Chondrocyte (in vitro differentiated cells): ENCODE measurements at regions not wholly inside any gene's neighbourhood (a gene's known extent, or its start where the extent isn't known, plus 50 kb on each side); places are given as distances from the start of the nearest gene placed in this dataset.
A peak's percentile ranks its signal among the peaks of the same experiment; 100 is the strongest.
"Not testable (repeated sequence)": the region's sequence is repeated elsewhere in the genome, so short reads cannot be mapped to it uniquely, and the experiment has no call there.

Experiments
- DNase-seq: peaks from one replicate; pipeline ENCODE4 v3.0.0; 2021; ENCODE audit warnings: mixed read lengths, low spot score
- H3K27ac Mint-ChIP-seq: one replicate; pipeline ENCODE4 v1.8.0; 2021; ENCODE audit warnings: mild to moderate bottlenecking, moderate library complexity, mixed read lengths; ENCODE audit not compliant: unreplicated experiment
- H3K27me3 Mint-ChIP-seq: 2 replicates; pipeline ENCODE4 v1.8.0; 2021; ENCODE audit warnings: low read depth, mixed read lengths
- H3K36me3 Mint-ChIP-seq: 2 replicates; pipeline ENCODE4 v1.8.0; 2021; ENCODE audit warnings: low read depth, mixed read lengths
- H3K4me1 Mint-ChIP-seq: 2 replicates; pipeline ENCODE4 v1.8.0; 2021; ENCODE audit warnings: low read depth, mild to moderate bottlenecking, mixed read lengths
- H3K4me3 Mint-ChIP-seq: one replicate; pipeline ENCODE4 v1.8.0; 2021; ENCODE audit warnings: mild to moderate bottlenecking, moderate library complexity, mixed read lengths; ENCODE audit not compliant: unreplicated experiment
- H3K9me3 Mint-ChIP-seq: 2 replicates; pipeline ENCODE4 v1.8.0; 2021; ENCODE audit warnings: low read depth, mixed read lengths
- TF ChIP-seq, protein P1 (sequence below): fragments of 200-600 bp; sonication (generic); IDR thresholded peaks from 2 replicates; pipeline ENCODE4 v1.5.0; 2021; ENCODE audit warnings: antibody characterized with exemption, mild to moderate bottlenecking, moderate library complexity

DNA sequence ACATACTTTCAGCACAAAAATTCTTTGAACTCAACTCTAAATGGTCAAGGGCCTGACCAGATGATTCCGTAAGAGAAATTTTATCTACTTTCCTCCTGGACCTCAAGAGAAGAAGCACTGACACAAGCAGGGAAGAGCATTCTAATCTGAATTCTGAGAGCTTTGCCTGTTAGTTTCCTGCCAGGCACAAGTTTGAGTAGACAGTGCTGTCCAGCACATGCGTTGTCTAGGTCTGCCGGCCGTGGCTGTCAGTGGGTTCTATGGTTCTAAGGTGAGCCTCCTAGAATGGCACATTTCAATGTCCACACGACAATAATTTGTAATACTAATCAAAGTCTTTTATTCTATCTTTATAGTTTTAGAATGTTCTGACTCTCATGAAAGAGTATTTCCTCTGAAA lies 91.9 kb downstream of the RFPL4B start:
- peaks cover 43% of the 10 kb centered on the region for H3K4me1 Mint-ChIP-seq
- no peaks in the 10 kb centered on the region for H3K36me3 Mint-ChIP-seq
- peak overlapping the region; percentile 40 for H3K4me3 Mint-ChIP-seq
- DNase-seq = no peak
- H3K27ac Mint-ChIP-seq = peak overlapping the region; percentile 55
- TF ChIP-seq, protein P1, sequence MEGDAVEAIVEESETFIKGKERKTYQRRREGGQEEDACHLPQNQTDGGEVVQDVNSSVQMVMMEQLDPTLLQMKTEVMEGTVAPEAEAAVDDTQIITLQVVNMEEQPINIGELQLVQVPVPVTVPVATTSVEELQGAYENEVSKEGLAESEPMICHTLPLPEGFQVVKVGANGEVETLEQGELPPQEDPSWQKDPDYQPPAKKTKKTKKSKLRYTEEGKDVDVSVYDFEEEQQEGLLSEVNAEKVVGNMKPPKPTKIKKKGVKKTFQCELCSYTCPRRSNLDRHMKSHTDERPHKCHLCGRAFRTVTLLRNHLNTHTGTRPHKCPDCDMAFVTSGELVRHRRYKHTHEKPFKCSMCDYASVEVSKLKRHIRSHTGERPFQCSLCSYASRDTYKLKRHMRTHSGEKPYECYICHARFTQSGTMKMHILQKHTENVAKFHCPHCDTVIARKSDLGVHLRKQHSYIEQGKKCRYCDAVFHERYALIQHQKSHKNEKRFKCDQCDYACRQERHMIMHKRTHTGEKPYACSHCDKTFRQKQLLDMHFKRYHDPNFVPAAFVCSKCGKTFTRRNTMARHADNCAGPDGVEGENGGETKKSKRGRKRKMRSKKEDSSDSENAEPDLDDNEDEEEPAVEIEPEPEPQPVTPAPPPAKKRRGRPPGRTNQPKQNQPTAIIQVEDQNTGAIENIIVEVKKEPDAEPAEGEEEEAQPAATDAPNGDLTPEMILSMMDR = no peak
- no peaks in the 10 kb centered on the region for H3K9me3 Mint-ChIP-seq
- H3K27me3 Mint-ChIP-seq = no peaks in the 10 kb centered on the region

DNA sequence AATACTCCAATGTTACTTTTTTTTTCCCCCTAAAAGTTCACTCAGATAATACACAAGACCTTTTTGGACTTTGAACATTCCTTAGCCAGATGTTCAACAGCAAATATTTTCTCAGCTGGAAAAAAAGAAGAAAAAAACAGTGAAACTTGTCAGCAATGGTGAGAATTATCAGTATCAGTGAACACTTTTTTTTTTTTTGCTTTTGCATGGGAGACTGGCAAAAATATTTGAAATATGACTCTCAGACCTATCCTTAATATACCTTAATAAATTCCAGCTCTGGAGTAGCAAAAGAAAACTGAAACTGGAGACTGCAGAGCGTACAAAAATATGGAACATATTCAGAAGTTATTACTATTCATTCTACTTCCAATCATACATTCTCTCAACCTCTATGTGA lies 92.3 kb downstream of the RFPL4B start:
- Mint-ChIP-seq H3K9me3 (no peaks in the 10 kb centered on the region), H3K27ac (peak overlapping the region; percentile 55), H3K36me3 (no peaks in the 10 kb centered on the region), H3K4me3 (peak overlapping the region; percentile 40), H3K27me3 (no peaks in the 10 kb centered on the region), H3K4me1 (peaks cover 43% of the 10 kb centered on the region)
- TF ChIP-seq, protein P1 = no peak
- DNase-seq = no peak

DNA sequence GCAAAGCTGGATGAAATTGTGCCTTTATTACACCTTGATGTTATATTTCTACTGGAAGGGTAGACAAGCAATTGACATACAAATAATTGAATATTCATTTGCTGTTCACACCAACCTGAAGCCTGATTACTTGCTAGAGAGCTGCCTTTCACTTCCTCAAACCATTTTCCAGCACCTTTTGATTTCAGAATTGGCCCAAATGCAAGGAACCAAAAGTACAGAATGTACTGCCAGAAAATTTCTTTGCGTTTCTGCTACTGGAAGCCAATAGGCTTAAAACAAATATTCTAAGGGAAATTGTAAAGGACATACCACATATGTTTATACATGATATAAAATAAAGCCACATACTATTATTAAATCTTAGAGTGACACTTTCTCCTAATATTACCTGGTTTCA lies 94.5 kb downstream of the RFPL4B start:
- no peaks in the 10 kb centered on the region for H3K27me3 Mint-ChIP-seq
- H3K9me3 Mint-ChIP-seq = no peaks in the 10 kb centered on the region
- no peak for DNase-seq
- no peak overlapping the region for H3K4me3 Mint-ChIP-seq
- peaks cover 43% of the 10 kb centered on the region for H3K4me1 Mint-ChIP-seq
- H3K36me3 Mint-ChIP-seq = no peaks in the 10 kb centered on the region
- TF ChIP-seq, protein P1 = no peak
- no peak overlapping the region for H3K27ac Mint-ChIP-seq

DNA sequence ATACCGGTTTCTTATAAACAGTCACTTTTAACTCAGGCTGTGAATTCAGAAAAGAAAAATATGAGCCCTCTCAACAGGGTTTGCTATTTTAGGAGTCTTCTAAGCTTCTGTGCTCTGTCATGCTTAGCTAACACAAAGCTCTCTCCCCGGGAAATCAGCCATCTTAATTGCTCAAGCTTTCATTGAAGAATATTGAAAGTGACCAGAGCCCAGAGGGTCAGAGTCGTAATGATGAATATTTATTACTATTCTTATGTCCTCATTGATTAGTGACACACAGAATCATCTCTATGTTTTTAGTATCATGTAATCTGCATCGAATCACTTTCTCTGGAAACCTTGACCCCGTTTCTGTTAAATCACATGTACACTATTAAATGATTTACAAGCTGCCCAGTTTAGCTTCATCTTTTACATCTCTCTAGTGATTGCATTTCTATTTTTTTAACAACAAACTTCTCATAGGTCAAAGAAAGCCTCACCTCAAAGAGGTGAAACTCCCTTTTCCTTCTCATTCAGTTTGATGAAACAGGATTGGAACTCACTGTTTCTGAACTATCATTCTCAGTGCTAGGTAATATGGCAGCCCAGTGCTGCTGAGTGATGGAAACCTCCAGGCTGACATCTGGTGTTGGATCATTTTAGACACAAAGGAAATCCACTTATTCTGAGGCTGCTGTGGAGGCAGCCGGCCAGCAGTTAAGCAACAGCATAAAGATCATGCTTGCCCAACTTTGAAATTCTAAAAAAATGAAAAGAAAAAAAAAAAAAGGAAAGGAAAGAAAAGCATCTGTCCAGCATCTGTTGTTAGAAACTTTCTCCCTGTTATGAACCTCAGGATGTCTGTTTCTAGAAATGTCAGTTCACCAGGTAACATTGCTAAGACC lies 96.3 kb downstream of the RFPL4B start:
- H3K9me3 Mint-ChIP-seq = no peaks in the 10 kb centered on the region
- no peak for DNase-seq
- peaks cover 43% of the 10 kb centered on the region for H3K4me1 Mint-ChIP-seq
- no peaks in the 10 kb centered on the region for H3K27me3 Mint-ChIP-seq
- no peak overlapping the region for H3K4me3 Mint-ChIP-seq
- no peaks in the 10 kb centered on the region for H3K36me3 Mint-ChIP-seq
- H3K27ac Mint-ChIP-seq = no peak overlapping the region
- TF ChIP-seq, protein P1 = no peak

DNA sequence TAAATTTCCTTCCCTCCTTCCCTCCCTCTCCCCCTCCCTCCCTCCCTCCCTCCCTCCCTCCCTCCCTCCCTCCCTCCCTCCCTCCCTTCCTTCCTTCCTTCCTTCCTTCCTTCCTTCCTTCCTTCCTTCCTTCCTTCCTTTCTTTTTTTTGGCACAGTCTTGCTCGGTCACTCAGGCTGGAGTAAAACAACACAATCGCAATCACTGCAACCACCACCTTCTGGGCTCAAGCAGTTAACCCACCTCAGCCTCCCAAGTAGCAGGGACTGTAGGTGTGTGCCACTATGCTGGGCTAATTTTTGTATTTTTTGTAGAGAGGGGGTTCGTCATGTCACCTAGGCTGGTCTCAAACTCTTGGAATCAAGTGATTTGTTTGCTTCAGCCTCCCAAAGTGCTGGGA lies 101.7 kb downstream of the RFPL4B start:
- H3K9me3 Mint-ChIP-seq = peaks cover 24% of the 10 kb centered on the region
- H3K4me3 Mint-ChIP-seq, H3K27ac Mint-ChIP-seq, H3K4me1 Mint-ChIP-seq, DNase-seq, H3K27me3 Mint-ChIP-seq: not testable (repeated sequence)
- H3K36me3 Mint-ChIP-seq = peaks cover 17% of the 10 kb centered on the region

DNA sequence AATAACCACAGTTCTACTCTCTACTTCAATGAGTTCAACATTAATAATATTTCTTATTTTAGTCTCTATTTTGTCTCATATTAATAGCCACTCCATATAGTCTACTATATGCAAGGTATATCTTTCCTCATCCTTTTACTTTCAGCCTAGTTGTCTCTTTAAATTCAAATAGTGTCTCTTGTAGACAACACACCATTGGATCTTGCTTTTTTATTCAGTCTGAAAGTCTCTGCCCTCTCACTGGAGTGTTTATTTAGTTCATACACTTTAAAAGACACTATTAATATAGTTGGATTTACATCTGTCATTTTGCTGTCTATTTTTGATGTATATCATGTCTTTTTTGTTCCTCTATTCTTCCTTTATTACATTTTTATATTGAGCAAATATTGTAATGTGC lies 103.5 kb downstream of the RFPL4B start:
- Mint-ChIP-seq H3K36me3 (peaks cover 17% of the 10 kb centered on the region), H3K27ac (no peak overlapping the region), H3K4me3 (no peak overlapping the region), H3K4me1 (no peaks in the 10 kb centered on the region), H3K27me3 (no peaks in the 10 kb centered on the region), H3K9me3 (peaks cover 24% of the 10 kb centered on the region)
- TF ChIP-seq, protein P1 = no peak
- no peak for DNase-seq
